COLO829 (cell line): ENCODE measurements at regions not wholly inside any gene's neighbourhood (a gene's known extent, or its start where the extent isn't known, plus 50 kb on each side); places are given as distances from the start of the nearest gene placed in this dataset.
A peak's percentile ranks its signal among the peaks of the same experiment; 100 is the strongest.
"Not testable (repeated sequence)": the region's sequence is repeated elsewhere in the genome, so short reads cannot be mapped to it uniquely, and the experiment has no call there.

Experiments
- DNase-seq: peaks from one replicate; pipeline ENCODE4 v3.0.0; 2012; ENCODE audit warnings: low spot score

DNA sequence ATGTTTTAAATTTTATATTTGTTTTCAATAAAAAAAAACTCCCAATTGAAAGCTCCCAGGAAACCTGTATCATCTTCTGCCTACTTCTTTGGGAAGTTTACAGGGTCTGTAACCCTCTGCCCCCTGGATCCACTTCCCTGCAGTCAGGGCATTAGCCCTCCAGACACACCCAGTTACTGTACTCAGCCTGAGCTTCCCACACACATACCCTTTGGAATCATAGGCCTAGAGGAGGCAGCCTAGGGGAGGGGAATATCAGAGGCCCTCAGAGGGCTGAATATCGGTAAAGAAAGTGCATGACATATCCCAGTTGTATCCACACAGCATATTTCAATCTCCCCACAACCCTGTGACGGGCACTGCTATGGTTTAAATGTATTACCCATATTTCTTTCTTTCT is 56.2 kb upstream of the TFPI start:
- DNase-seq: not testable (repeated sequence)

DNA sequence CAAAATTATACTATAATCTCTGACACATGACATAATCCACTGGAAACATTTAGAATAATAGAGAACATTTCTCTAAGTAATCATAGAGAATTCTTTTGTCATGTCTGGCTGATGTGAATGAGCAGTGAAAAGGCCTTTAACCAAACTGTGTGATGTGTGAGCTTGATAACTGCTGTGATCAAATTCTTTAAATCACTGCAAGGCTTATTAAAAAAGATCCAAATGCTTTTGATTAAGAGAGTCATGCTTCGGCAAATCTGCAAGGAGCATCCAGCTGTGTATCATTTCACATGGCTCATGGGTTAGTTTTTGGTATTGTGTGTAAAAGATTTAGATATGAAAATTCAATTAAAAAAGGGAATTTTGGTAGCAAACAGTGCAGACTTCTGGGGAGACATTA is 58.6 kb upstream of the TFPI start:
- DNase-seq: no peak

DNA sequence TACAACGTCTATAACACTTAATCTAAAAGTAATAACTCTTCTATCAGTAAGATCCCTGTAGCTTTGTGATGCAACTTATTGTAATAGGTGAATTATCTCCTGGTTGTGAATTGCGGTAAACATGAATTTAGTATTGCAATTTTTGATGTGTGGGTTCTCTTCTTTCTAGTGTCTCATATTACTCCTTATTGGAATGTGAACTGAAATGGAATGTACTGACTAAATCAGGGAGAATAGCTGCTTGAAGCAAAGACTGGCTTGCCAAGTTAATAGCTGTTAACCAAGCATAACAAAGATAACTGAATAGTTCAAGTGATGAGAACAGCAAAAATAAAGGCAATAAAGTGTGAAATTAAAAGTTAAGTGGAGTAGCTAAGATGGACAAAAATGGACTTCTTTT is 60.5 kb upstream of the TFPI start:
- no peak for DNase-seq

DNA sequence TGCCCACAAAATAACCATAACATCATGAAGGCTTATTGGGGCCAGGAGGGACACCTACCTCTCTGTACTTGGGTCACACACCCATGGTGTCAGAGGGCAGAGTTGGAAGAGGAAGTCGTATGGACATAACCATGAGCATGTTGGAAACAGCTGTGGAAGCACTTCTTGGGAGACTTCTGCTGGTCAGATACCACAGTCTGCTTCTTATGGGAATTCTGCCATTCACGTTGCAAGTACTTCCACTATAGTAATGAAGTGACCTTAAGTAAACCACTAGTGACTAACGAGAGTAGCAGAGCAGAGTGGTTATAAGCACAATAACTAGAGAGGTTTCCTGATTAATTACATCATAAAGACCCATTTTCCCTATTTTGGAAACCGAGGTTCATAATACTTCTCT is 61.1 kb upstream of the TFPI start:
- DNase-seq: no peak

DNA sequence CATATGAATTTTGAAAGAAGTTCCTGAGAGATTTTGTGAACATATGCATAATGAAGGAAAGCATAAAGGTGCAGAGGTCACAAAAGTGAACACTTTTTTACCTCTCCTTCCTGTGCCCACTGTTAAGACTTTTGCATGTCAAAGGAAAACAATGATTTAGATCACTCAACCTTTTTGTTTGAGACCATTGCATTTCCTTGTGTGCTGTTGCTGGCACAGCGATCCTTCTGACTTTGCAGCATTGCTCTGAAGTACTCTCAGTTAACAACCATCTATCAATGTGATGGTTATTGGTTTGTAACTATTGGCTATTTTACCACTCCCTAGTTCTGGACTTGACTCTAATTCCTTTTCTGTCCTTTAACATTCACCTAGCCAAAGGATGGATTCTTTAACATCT is 61.7 kb upstream of the TFPI start:
- no peak for DNase-seq

DNA sequence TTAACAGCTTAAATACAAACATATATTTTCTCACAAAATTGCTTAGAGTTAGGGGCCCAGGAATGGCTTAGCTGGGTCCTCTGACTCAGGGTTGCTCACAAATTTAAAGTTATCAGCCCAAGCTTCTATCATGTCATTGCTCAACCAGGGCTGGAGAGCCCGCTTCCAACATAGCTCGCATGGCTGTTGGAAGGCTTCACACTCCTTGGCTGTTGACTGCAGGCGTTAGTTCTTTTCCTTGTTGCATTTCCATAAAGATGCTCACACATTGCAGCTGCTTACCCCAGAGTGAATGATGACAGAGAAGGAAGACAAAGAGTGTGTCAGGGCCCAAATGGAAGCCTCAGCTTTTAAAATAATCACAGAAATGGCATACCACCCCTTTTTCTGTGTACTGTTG is 62.9 kb upstream of the TFPI start:
- no peak for DNase-seq

DNA sequence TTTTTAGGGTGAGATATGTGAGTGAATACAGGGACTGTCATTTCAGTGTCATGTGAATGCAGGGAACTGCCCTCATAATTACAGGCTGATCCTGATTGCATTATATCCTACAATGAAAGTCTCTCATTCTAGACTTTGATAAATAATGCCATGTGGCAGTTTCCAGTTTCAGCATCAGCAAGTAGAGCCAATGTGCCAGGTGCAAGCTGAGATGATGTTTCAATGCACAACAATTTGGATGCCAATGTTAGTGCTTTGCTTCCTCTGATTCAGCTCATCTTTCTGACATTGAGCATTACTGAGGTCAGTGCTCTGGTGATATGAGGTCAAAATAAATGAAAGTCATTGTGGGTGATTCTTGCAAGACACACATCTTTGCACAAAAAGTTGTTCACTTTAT is 63.7 kb upstream of the TFPI start:
- DNase-seq: no peak

DNA sequence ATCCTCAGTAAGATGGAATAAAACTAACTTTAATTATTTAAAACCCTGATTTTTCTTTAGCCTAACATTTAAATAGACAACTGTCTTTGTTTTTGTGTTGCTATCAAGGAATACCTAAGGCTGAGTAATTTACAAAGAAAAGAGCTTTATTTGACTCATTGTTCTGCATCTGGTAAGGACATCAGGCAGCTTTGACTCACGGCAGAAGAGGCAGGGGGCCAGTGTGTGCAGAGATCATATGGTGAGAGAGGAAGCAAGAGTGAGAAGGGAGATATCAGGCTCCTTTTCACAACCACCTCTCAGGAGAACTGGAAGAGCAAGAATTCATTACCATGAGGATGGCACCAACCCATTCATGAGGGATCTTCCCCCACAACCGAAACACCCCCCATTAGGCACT is 64.6 kb upstream of the TFPI start:
- DNase-seq: no peak

DNA sequence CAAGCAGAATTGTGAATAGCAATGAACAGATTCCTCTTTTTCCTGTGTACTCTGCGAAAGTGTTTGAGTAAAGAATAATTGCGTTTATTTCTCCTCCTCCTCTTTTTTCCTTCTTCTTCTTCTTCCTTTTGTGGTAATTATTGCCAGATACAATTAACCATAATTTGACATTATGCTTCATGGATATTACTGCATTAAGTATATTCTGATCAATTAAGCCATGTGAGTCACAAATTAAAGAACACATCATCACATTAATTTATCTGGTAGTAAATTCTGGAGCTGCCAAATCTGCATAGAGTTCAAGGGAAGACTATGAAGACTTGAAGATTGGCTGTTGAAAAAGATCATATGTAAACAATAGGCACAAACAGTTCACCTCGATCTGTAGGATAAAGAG is 72.9 kb upstream of the TFPI start:
- DNase-seq: no peak

DNA sequence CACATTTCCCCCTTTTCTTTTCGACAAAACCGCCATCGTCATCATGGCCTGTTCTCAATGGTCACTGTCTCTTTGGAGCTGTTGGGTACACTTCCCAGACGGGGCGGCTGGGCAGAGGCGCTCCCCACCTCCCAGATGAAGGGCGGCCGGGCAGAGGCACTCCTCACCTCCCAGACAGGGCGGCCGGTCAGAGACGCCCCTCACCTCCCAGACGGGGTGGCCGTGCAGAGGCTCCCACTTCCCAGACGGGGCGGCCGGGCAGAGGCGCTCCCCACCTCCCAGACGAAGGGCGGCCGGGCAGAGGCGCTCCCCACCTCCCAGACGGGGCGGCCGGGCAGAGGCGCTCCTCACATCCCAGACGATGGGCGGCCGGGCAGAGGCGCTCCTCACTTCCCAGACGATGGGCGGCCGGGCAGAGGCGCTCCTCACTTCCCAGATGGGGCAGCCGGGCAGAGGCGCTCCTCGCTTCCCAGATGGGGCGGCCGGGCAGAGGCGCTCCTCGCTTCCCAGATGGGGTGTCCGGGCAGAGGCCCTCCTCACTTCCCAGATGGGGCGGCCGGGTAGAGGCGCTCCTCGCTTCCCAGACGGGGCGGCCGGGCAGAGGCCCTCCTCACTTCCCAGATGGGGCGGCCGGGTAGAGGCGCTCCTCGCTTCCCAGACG is 82.6 kb upstream of the TFPI start:
- not testable (repeated sequence) for DNase-seq

DNA sequence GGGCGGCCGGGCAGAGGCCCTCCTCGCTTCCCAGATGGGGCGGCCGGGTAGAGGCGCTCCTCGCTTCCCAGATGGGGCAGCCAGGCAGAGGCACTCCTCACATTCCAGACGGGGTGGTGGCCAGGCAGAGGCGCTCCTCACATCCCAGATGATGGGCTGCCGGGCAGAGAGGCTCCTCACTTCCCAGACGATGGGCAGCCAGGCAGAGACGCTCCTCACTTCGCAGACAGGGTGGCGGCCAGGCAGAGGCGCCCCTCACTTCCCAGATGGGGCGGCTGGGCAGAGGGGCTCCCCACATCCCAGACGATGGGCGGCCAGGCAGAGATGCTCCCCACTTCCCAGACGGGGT is 83.1 kb upstream of the TFPI start:
- DNase-seq: not testable (repeated sequence)

DNA sequence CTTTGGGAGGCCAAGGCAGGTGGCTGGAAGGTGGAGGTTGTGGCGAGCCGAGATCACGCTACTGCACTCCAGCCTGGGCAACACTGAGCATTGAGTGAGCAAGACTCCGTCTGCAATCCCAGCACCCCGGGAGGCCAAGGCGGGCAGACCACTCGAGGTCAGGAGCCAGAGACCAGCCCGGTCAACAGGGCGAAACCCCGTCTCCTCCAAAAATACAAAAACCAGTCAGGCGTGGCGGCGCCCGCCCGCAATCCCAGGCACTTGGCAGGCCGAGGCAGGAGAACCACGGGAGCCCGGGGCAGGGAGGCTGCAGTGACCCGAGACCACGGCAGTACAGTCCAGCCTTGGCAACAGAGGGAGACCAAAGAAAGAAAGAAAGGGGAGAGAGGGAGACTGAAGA is 83.5 kb upstream of the TFPI start:
- DNase-seq: not testable (repeated sequence)

DNA sequence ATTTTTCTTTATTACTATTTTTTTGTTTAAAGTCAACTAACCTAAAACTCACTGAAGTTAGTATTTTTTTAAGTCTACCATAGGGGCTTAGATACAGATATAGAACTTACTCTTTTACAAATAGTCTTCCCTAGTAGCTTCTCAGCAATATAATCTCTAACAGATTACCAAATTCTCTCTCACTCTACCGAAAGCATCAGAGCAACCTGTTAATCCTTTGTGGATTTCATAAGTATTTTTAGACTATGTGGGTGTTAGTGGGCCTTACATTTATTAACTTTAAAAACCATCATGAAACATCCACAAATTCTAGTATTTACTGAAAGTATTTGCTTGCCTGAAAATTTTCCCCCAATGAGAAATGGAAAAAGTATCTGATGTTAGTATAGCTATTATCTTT is 84.6 kb upstream of the TFPI start:
- DNase-seq: no peak

DNA sequence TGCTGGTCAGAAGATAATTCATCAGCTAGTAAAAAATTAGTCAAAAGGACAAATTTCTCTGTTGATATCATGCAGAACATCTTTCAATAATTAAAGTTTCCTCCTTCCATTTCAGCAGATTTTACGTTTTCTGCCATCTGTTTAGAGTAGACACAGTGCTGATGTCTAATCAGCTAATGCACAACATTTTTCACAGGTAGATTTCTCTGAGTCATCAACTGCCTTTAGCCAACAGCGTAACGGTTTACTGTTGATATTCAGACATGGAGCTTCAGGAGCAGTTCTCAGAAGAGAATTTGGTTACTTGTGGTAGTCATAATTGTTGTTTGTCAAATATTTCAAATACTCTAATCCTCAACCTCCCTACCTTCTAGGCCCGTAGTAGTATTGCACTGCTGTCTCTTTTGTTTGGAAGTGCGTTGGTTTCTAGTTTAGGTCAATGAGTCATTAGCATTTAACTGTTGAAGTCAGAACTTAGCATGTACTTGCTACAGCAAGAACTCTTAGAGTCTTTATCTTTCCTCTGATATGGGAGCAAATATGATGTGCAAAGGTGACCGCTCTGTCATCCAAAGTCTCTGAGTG is 86.8 kb upstream of the TFPI start:
- DNase-seq: no peak

DNA sequence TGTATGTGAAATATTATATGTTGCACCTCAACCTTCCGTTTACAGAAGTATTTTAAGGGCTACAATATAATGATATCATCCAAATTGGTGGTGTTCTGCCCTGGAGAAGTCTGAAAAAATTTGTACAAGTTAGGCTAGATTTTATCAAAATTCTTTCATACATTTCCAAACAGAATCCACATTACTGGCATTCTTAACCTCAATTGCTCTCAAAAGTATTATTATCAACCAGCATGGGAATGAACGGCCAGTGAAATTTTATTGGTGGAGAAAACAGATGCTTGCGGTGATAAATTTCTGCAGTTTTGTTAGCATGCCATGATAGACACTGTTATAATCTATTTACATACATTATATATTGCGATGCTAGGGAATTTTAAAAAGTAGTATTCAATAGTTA is 88.3 kb upstream of the TFPI start:
- DNase-seq: no peak

DNA sequence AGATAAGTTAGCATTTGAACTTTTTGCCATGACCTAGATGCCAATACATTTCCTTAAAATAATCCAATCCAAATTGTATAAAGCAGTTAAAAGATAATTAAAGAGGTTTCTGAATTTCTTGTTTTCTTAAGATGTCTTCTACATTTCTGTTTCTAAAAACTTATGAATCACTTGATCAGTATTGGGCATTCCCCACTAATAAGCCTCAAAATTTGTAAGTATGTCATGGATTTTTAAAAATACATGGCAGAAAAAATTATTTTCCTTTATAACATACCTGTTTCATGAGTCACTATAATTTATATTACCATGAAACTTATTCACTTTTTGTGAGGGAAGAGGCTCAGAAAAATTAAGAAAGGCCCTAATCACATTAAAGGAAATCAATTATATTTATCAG is 90.3 kb upstream of the TFPI start:
- DNase-seq: no peak

DNA sequence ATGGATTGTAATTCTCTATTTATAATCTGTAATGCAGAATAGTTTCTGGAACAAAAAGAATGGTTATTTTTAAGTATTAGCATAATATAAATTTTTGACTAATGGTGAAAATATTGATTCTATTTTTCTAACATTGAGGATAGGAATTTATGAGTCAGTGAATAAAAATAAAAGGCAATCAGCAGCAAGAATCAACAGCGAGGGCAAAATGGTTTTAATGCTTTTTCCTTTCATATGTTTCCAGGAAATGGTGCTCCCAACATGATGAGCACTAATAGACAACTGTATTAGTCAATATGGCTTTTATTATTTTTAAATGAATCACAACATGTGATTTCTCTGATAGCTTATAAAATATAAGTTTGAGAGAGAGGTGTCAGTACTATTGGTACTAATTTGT is 90.7 kb upstream of the TFPI start:
- DNase-seq: no peak

DNA sequence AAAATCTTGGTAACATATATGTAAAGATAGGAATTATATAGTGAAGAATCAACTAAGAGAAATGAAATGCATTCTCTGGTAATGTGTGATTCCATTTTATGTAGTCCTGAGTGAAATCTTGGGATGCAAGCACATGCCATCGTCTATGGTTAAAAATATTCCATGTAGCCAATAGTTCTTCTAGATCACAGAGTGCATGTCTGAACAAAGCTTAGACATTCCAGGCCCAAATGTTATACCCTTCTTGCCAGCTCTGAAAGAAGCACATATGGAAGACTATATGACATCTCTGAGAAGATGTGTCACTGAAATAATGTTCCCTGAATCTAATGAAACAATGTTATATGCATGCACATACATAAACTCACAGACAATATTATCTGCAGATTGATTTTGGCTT is 92.3 kb upstream of the TFPI start:
- DNase-seq: no peak

DNA sequence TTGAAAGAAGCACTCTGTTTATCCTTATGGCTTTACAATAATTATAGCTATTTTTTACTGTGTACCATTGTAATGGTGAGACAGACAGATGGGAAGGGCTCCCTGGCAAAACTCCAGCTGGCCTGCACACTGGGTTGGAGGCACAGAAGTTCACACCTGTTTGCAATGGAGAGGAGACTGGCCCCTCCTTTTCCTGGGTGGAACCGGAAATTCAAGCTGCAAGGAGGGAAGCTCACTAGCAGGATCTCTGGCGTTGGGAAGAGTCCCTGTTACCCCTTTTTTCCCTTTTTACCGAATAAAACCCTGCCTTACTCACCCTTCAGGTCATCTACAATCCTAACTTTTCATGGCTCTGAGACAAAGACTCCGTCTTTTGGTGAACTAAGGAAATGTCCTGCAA is 100.3 kb upstream of the TFPI start:
- DNase-seq: no peak

DNA sequence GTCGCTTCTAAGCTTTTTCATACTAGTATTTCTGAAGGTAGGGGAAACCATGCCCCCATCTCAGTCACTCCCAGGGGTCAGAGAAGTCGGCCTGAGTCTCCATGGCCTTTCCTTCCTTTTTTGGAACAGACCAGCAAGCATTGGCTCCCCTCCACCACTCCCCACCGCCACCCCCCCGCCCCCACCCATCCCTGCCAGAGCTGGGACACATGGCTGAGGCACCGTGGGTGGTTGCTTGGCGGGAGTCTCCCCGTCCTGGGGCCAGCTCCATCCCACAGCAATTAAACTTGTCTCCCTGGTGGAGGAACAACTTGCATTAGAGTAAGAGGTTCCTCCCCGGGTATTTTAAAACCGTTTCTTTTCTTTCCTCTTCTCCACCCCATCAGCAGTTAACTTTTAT is 100.8 kb upstream of the TFPI start:
- DNase-seq: no peak

DNA sequence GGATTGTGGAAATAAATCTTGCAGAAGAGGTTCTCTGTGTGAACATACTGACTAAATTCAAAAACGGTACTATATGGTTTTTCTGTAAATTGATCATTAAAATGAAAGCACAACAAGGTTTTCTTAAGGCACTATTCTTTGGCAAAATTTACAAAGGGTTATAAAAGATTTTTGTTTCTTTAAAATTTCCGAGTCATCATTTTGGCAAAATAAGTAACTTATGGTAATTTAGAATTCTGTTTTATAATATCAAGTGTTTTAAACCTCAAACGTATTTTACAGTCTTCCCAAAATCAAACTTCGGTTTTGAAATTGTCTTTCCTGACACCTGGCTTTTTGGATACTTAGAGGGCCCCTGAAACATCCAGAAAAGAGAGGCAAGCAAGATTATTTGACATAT is 101.9 kb upstream of the TFPI start:
- no peak for DNase-seq

DNA sequence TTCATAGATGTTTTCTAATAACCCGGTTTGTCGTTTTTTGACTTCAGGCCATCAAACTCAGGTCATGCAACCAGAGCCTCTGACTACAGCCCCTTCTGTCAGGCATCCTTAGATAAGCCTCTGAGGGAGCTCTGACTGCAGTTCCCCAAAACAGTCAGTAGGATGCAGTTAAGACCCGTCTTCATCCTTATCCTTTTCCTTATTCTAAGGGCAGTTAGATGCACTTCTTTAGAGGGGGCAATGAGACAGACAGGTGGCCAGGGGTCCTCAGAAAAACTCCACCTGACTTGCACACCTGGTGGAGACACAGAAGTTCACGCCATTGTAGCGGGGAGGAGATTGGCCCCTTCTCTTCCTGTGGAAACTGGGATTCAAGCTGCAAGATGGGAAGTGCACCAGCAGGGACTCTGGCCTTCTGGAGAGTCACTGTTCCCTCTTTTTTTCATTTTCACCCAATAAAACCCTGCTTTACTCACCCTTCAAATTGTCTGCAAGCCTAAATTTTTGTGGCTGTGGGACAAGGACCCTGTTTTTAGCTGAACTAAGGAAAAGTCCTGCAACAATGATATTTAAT is 104.8 kb upstream of the TFPI start:
- peak; percentile 9 for DNase-seq

DNA sequence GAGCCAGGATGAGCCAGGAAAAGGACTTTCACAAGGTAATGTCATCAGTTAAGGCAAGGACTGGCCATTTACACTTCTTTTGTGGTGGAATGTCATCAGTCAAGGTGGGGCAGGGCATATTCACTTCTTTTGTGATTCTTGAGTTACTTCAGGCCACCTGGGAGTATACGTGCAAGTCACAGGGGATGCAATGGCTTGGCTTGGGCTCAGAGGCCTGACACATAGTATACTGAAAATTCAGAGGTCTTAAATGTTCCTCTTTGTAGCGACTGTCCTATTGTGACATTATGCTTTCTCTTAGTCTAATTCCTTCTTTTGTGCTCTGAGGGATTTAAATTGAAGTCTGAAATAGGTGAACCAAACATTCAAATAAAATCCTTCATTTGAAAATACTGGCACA is 121.8 kb upstream of the TFPI start:
- not testable (repeated sequence) for DNase-seq

DNA sequence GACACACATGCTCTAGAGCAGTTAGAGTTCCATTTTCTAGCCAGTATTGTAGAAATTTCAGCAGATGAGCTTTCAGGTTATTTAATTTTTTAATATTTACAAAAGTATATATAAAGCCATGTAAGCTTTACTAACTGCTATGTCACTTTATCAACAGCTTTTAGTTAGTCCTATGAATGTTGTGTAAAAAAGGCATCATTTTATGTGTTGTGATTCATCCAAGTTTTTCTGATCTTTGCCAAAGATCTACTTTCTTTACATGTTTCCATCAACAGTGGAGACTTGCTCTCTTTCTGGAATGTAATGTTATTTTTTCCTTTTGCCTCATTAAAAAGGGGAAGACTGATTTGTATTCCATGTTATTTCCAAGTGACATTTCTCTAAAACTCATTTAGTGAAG is 125.2 kb upstream of the TFPI start:
- DNase-seq: no peak
